GM12864 (cell line): ENCODE measurements at regions not wholly inside any gene's neighbourhood (a gene's known extent, or its start where the extent isn't known, plus 50 kb on each side); places are given as distances from the start of the nearest gene placed in this dataset.

Experiments
- DNase-seq: peaks from one replicate; pipeline ENCODE4 v3.0.0-alpha.2; 2011; ENCODE audit warnings: low read depth
- H3K4me3 ChIP-seq: 2 replicates; pipeline ENCODE4 v1.5.1; 2011; ENCODE audit warnings: mild to moderate bottlenecking, low read depth, low read length, control low read depth
- TF ChIP-seq, protein P1 (sequence below): IDR thresholded peaks from 2 replicates; pipeline ENCODE4 v1.5.1; 2011; ENCODE audit warnings: low read depth, mild to moderate bottlenecking, moderate library complexity, low read length, control low read depth, inconsistent platforms; ENCODE audit errors: missing control alignments

DNA sequence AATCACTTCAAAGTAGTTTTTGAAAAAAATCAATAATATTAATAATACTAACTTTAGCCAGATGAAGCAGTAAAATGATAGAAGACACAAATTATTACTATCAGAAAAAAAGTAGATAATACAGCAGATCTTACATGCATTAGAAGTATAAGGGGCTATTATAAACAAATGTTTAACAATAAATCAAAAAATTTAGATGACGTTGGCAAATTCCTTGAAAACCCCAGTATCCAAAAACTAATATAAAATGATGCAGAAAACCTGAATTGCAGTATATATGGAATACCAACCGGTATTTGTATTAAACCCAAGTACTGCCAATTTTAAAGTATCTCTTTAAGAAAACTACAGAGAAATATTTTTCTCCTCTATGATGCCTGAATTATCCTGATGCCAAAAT lies 573.3 kb upstream of the CTNND2 start:
- DNase-seq: no peak
- TF ChIP-seq, protein P1, sequence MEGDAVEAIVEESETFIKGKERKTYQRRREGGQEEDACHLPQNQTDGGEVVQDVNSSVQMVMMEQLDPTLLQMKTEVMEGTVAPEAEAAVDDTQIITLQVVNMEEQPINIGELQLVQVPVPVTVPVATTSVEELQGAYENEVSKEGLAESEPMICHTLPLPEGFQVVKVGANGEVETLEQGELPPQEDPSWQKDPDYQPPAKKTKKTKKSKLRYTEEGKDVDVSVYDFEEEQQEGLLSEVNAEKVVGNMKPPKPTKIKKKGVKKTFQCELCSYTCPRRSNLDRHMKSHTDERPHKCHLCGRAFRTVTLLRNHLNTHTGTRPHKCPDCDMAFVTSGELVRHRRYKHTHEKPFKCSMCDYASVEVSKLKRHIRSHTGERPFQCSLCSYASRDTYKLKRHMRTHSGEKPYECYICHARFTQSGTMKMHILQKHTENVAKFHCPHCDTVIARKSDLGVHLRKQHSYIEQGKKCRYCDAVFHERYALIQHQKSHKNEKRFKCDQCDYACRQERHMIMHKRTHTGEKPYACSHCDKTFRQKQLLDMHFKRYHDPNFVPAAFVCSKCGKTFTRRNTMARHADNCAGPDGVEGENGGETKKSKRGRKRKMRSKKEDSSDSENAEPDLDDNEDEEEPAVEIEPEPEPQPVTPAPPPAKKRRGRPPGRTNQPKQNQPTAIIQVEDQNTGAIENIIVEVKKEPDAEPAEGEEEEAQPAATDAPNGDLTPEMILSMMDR: no peak
- no peak overlapping the region for H3K4me3 ChIP-seq

DNA sequence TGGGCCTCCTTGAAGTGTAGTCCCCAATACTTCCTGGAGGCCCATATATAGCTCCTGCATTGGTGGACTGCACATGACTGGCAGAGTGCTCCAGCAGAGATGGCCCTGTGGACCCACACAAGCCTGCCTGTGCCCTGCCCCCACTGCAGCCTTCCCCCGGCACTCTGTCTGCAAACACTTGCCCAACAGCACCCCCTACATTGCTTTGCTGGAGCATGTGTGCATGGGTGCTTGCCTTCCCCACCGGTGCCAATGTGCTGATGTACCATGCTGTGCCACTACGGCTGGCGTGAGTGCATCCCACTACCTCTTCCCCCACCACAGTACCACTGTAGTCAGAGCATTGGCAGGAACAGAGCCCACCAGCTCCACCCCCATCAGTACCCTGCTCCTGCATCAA lies 563.6 kb upstream of the CTNND2 start:
- DNase-seq: no peak
- no peak overlapping the region for H3K4me3 ChIP-seq
- TF ChIP-seq, protein P1: no peak

GRCh38 chr5:12460493-12461261 lies 556.4 kb upstream of the CTNND2 start:
- TF ChIP-seq, protein P1: no peak
- H3K4me3 ChIP-seq: no peak overlapping the region
- no peak for DNase-seq

- TF ChIP-seq, protein P1: no peak
- DNase-seq: no peak
- no peak overlapping the region for H3K4me3 ChIP-seq
These were observed 555.1 kb upstream of the CTNND2 start for GRCh38 chr5:12459326-12459725.

GRCh38 chr5:12419075-12419474 lies 514.8 kb upstream of the CTNND2 start:
- DNase-seq: no peak
- TF ChIP-seq, protein P1: no peak
- H3K4me3 ChIP-seq: no peak overlapping the region

DNA sequence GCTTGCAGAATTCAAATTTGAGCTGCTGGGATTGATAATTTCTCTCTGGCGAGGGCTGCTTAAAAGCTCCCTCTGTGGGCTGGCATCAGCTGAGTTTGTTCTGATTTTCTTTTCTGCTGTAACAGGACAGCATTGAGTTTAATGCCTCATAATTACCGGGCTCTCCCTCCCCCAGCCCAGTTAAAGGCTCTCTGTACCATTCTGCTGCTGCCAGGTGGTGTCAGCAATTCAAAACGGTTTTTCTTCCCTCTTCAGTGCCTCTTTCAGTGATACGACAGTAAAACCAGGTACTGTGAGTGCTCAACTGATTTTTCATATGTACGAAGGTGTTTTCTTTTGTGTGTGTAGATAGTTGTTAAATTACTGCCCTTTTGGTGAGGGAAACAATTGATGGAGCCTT lies 509.3 kb upstream of the CTNND2 start:
- DNase-seq: no peak
- TF ChIP-seq, protein P1: no peak
- H3K4me3 ChIP-seq: no peak overlapping the region

- TF ChIP-seq, protein P1: no peak
- DNase-seq: no peak
- H3K4me3 ChIP-seq: no peak overlapping the region
These were observed 508.8 kb upstream of the CTNND2 start for GRCh38 chr5:12413075-12413474.
